Stimulated activated CD4-positive, alpha-beta T cell treated with anti-CD3 and anti-CD28 coated beads, Interleukin-1b, Interleukin-23, amount 100 ng/mL, for 24 hours (primary cell): ENCODE measurements at regions not wholly inside any gene's neighbourhood (a gene's known extent, or its start where the extent isn't known, plus 50 kb on each side); places are given as distances from the start of the nearest gene placed in this dataset.

Experiments used
- DNase-seq, 4 experiments: peaks; one replicate each; pipeline ENCODE4 v3.0.0-alpha.2; 2020; ENCODE audit warnings: low read depth in 4 of 4, low spot score in 1 of 4

DNA sequence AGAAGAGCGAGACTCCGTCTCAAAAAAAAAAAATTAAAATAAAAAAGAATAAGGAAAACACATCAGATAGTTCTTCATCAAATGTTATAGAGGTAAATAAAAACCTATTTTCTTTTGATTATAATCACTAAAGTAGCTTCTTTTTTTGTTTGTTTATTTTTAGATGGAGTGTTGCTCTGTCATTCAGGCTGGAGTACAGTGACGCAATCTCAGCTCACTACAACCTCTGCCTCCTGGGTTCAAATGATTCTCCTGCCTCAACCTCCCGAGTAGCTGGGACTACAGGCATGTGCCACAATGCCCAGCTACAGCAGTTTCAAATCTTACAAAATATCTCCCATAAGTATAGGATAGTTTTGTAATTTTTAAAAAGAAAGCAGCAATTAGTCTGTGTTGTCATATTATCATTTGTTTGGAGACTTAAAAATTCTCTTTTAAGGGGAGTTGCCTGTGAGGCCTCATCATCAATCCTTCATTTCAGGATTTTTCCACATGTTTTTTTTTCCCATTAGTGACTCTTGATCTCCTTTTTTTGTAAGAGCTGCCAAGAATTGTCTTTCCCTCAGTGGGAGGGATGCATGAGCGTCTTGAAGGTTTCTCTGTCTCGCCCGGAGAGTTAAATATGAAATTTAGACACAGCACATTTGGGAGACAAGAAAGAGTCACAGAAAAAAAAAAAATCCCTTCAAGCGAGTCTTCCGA is 275.9 kb downstream of the CDCA7 start:
- no peak for DNase-seq

DNA sequence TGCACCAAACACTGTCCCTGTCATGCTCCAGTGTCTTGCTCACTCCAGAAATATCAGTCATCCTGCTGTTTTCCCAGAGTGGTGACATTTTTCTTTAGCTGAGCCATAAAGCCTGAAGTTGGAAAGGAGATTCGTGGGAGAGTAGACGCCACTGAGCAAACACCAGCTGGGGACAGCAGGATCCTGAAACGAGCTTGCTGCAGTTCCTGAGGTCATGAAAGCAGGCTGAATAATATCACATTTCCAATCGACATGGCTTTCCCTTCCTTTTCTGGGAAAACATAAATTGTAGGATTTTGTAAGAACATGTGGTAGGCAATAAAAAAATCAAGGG is 276.4 kb downstream of the CDCA7 start:
- no peak for DNase-seq

DNA sequence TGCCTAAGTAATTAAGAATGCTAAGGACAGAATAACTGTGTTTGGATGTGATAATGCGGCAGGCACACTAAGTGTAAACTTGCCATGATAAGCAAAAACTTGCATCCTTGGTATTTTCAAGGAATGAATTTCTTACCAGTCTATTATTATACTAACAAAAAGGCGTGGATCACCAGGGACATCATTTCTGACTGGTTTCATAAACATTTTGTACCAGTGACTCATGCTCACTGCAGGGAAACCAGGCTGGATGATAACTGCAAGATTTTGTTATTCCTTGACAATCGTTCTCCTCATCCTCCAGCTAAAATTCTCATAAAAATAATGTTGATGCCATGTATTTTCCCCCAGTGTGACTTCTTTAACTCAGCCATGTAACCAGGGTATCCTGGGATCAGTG is 289.5 kb downstream of the CDCA7 start:
- DNase-seq: no peak

DNA sequence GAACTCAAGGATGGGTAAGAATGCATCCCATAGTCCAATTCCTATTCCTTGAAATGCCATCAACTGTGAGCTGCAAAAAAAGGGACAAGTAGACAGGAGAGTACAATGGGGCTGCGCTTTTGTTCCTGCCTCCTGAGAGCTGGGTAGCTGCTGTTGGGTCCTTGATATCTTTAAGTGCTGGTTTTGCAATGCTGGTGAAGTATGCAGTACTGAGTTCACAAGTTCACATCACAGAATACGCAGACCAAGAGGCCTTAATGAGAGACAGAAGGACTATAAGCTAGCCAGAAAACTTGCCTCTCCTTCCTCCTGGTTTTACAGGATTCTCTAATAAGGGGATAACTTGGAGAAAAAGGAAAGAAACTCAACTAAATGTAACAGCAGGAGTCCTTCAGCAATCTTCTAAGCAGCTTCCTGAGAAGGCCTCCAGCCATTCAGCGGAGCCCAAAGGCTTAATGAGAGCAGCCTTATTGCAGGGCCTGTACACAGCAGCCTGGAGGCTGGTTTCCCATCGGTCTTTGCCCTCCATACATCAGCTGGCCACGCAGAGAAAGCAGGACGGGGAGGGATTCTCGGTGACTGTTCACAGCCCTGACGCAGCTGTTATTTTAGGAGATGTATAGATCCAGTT is 293.1 kb downstream of the CDCA7 start:
- DNase-seq: no peak

DNA sequence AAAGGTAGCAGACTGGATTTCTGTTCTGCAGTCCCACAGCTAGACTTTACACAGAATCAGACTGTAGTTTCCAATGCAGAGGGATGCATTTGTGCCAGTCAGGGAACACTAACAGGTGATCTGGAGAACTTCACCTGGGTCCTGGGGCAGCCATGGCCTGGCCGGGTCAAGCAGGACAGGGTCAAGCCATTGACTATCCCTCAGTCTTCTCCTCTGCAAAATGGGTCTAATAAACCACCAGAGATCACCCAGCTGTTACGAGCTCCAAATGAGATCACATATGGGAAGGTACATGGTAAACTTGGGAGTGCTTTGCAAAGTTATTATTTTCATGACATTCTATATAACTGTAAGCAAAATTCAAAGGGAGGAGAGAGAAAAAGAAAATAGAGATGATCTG is 294.1 kb downstream of the CDCA7 start:
- no peak for DNase-seq

DNA sequence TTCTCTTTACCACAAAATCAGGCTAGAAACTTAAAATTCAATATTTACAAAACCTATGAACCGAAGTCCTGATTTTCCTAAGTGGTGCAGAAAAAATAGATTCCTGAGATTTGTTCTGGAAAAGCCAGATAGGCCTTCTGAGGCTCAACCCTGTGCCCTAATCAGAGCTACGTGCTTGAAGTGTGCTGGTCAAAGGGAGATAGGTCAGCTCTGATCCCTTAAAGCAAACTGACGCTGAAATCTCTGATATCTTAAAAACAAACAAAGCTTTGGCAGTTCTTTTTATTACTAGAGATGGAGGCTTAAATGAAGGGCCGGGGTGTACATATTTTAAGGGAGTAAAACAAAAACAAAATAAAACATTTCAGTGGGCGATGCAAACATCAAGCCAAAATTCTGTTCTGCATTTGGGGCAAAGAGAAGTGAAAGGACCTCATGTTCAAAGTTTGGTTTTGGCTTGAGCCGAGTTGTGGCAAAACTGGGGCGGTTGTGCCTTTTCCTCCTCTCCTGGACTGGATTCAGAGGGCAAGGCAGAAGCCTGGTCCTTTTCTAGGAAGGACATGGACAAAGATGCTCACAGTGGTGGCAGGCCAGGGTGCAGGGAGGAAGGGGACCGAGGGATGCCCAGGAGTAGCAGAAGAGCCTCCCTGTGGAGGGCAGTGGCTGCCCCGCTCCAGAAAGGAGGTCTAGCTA is 295.0 kb downstream of the CDCA7 start:
- no peak for DNase-seq

DNA sequence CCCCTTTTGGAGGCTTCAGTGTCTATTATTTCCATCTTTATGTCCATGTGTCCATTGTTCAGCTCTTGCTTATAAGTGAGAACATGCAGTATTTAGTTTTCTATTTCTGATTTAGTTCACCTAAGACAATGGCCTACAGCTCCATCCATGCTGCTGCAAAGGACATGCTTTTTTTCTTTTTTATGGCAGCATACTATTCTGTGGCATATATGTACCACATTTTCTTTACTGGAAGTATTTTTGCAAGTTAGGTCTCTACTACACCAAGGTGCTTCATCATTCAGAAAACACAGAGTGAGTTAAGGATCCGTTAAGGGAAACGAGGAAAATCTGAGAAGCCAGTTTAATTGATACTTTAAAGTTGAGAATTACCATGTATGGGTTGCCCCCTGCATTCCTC is 297.2 kb downstream of the CDCA7 start:
- no peak for DNase-seq

DNA sequence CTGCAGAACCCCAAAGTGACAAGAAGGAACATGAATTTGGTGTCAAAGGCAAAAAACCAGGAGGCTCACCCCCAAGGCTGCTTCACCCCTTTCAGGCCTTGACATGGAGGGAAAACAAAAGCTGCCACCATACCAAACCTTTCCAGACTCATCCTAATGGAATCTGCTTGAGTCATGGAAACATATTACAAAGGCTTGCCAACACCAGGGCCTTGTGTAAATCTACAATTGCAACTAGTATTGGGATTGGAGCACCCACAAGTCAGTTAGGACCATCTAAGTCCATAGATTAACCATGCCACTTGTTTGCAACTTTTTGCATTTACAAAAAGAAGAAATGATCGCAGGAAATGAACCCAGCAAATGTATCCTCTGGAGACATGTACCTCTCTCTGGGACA is 297.6 kb downstream of the CDCA7 start:
- no peak for DNase-seq

DNA sequence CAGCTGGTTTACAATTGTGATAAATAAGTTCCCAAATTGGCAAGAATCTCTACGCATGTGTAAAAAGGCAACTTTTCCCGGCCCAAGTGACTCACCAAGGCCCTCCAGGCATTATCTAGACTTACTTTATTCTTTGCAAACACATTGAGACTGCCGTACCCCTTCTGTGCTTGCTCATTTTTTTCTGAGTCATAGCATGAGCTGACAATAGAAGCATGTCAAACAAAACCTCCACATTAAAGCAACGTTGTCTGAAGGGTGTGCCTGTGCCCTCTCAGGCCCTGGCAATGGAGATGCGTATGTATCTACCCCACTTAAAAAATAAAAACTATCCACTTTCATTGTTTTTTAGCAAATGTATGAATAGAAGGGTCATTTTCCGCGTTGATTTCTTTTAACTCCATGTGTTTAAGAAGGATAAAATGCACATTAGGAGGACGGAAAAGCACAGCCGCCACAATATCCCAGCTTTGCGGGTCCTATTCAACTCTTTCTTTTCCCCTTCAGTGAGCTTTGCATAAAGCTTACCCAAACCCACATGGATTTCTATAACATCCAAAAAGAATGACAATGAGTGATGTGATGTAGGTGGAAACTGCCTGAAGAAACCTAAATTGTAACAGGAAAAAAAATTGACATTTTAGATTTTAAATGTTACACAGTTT is 298.2 kb downstream of the CDCA7 start:
- no peak for DNase-seq

DNA sequence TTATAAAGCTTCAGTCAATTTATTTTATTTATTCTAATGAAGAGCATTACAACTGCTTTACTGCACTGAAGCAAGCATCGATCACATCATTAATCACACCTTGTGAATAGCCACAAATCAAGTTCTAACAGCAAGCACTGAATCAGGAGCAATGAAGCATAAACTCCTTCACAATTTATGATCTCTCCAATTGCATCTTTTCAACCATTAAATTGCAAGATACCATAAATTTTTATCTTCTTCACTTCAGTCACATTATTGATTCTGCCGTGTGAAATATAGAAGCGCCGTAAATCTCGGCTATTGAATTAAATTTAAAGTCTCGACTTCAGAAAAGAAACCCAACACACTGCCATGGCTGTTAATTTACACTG is 298.7 kb downstream of the CDCA7 start:
- DNase-seq: no peak

DNA sequence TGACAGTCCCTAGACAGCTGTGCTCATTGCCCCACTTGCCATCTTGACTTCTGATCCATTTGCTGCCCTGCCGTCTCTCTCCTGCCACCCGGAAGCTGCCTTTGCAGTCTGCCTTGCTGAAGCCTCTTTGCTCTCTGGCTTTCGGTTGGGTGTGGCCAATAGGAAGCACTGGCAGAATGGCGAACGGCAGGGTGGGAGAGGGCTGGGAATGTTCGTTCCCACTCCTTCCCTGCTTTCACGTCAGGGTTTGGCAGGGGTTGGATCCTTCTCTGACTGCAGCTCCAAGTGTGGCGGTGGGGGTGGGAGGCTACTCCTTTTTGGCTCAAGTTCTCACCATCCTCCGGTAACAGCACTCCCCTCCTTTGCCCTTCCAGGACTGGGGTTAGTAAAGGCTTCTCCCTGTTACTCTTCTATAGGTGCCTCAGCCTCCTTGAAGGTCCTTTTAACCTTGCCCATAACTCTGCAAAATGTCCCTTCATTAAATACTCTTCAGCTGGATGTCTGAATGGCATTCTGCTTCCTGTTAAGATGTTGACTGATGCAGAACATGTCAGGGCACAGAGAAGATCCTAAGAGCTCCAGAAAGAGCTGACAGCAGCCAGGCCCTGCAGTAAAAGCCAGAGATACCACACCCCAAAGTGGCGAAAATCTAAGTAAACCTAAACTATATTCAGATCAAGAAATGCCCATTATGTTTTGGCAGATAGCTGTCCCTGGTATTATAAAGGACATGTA is 299.7 kb downstream of the CDCA7 start:
- no peak for DNase-seq

DNA sequence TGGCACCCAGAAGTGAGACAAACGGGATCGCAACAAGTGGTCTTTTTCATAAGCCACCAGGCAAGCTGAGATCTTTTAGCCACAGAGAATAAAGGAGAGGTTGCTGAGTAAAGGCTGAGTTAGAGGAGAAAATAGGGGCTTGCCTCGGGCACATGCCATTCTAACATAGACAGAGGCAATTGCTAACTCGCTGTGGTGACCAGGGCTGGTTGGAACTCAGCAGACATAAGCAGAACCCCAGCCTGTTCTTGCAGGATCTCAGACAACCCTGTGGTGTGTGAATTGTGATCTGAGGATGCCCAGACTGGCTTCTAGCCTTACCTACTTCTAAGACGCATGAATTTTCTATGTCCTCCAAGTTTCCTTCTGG is 300.2 kb downstream of the CDCA7 start:
- DNase-seq: no peak

DNA sequence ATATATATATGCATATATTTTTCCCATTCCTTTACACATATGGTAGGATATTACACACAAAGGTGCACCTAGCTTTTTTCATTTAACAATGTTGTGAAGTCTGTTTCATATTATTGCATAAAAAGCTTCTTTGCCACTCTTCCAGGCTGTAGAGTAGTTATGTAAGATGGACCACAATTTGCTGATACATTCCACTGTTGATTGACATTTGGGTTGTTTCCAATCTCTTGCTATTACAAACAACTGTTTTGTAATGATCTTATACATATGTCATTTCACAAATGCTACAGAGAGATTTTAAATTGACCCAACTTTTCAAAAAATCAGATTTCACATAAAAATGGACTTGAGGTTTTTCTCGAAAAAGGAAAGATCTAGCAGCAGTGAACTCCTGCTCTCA is 301.4 kb downstream of the CDCA7 start:
- DNase-seq: no peak

DNA sequence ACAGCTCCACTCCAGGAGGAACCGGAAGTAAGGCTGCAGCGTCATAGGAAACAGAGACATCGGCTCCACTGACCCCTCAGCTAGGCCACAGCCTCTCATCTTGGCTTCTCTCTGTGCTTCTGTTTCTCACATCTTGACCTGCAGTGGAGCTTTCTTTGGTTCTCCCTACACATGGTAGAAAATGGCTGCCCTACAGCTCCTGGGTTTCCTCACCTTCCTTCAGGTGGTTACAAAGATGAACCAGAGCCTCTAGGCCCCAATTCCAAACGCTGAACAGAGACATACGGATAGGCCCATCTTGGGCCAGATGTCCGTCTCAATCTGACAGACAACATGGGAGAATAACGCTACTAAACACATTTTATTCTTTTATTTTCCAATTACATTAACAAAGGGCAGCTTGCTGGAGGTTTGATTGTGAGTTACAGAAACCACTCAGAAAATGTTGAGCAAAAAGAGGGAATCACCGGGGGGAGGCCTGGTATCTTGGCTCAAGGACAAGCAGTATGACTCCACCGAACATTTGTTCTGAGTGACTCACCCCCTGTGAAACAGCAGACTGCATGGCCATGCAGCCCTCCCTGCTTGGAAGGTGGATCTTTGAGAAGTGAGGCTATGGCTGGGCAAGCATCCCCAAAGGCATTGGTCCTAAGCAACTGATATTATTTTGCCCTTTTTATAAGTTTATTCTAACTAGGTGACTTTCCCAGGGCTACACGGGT is 303.5 kb downstream of the CDCA7 start:
- DNase-seq: no peak

DNA sequence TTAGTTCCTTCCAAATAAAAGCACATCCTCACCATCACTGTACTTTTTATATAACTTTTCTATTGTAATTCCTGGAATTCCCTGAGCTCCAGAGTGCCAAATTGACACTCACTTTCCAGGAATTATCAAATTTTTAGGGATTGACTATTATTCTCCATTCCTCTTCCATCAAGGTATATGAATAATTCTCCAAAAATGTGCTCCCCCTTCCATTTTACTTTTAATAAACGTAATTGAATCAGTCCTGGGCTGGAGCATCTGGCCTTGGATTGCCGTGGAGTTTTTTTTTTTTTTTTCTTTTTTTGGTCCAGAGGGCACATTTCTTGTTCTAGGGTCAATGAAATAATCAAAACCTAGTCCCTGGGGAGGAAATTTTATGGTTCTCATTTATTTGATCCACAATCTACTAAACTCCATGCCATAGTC is 304.3 kb downstream of the CDCA7 start:
- DNase-seq: no peak

DNA sequence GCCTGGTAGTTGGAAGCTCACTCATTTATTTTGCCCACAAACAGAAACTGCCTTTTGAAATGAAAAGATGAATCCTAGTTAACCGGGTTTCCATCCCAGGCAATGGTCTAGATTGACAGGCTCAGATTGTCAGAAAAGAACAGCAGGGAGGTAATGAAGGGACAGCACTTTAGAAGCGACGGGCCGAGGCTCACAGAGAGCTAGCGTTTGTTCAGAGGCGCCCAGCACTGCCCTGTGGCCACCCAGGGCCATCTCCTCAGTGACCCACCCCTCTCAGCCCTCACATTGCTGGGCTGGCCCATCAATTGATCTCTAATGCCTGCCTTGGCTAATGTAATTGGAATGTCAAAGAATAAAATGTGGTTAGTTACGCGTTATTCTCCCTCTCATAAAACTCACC is 304.8 kb downstream of the CDCA7 start:
- no peak for DNase-seq

DNA sequence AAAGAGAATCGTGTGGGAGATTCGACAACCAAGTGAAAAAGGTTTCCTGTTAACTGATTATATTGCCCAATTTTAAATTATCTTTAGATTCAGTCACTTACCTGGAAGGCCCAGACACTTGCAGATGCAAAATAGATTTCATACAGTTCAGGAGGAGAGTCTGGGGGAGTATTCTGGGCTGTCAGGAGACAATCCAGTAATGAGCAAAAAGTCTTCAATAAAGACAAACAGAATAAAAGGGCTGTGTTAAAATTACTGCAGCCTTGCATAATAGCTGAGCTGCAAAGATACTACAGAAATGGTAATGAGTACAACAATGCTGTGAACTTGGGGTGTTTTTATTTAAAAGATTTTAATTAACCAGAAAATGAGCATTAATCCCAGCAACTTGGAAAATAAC is 303.6 kb downstream of the SP3 start:
- DNase-seq: no peak

DNA sequence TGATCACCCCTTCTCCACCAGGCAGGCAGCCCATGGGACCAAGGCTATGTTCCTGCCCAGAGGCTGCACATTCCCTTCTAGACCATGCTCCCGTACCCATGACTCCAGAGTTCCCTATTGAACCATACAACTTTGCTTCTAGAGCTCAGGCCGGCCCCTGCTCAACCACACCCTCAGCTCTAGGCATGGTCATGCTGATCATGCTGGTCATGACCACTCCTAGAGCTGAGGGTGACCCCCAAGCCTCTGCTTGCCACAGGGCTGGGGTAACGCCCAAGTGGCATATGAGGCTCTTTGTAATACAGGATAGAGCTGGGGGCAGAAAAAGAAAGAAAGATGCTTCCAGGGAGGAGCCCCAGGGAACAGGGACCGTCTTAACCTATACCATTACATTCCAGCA is 301.8 kb downstream of the SP3 start:
- no peak for DNase-seq

DNA sequence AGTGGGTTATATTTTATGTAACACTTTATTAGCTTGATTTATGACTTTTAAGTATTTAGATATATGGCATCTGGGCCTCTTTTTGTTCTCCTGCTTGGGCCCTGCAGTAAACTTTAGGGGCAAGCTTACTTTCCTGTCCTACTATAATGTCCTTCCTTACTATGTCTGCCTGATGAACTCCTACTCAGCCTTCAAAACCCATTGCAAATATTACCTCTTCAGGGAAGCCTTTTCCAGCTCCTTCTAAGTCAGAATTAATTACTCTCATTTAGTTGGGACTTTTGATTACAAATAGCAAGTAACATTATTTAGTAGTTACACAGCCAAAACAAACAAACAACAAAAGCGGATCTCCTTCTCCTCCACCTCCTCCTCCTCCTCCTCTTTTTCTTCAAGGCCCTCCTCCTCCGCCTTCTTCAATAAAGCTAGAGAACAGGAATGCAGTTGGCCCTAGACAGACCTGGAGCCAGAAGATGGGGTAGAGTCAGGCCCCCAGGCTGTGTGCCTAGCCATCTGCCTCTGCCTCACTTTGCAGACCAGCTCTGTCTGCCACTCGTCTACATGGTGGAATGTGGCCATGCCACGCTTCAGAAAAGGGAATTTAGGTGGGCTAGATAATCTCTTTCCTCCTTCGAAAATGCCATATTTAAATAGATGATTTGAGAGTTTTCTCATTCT is 301.2 kb downstream of the SP3 start:
- DNase-seq: no peak

DNA sequence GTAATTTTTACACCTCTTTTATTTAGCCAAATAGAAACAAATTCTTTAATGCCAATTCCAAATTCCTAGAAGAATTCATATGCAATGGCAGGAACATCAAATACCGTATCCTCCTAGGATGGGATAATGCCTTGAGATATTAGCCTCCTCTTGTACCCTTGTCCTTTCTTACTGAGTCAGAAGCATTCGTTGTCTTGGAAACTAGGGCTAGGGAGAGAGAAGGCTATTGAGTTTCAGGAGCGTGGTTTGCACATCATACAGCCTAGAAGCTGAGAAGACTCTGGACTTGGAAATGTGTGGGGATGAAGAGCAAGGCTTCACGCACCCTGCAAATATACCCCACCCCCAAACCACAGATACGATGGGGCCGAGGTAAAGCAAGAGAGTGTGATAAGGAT is 300.7 kb downstream of the SP3 start:
- DNase-seq: no peak
